ENCODE measurements at regions not wholly inside any gene's neighbourhood (a gene's known extent, or its start where the extent isn't known, plus 50 kb on each side); places are given as distances from the start of the nearest gene placed in this dataset.

DNA sequence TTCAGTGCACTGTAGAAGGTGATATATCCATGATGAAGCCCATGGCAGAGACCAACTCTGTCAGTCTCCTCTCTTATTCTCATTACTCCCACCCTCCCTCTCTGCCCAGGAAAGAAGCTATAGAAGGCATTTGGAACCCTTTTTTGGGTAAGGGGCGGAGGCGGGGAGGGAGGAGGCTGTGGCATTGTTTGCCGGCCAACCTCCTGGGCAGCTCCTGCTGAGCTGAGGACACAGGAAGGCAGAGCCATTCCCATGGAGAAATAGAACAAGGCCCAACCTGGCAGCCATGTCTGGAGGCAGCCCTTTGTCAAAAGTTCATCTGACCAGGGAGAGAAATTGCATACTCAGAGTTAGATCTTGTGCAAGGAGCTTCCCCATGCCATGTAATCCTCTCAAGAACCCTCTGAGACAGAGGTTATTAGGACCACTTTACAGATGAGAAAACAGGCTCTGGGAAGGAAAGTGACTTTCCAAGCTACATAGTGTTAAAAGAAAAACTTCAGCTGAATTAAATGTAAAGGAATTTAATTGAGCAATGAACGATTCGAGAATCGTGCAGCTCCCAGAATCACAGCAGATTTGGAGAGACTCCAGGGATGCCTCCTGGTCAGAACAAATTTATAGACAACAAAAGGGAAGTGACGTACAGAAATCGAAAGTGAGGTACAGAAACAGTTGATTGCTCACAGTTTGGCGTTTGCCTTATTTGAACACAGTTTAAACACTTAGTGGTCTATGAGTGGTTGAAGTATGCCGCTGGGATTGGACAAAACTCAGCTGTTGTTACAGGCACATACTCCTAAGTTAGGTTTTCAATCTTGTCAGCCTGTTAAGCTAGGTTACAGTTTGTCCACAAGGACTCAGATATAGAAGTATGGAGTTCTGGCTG, 158.6 kb downstream of the MELK start:
- no peak for DNase-seq (ENCODE audit: low spot score)
- no peaks in the 10 kb centered on the region for H3K36me3 ChIP-seq
- no peak overlapping the region for H3K4me3 ChIP-seq
- H4K20me1 ChIP-seq (ENCODE audit: low read depth): no peaks in the 10 kb centered on the region
- H3K4me1 ChIP-seq: peaks cover 4% of the 10 kb centered on the region
- no peaks in the 10 kb centered on the region for H3K27me3 ChIP-seq
- H3K27ac Mint-ChIP-seq: no peak overlapping the region
- H3F3A ChIP-seq (ENCODE audit: low read depth): no peaks in the 10 kb centered on the region
- H3K79me2 ChIP-seq (ENCODE audit: low read depth): no peaks in the 10 kb centered on the region
- H3K27ac ChIP-seq: no peak overlapping the region
- H3K4me1 Mint-ChIP-seq: peaks cover 3% of the 10 kb centered on the region
- H3K4me2 ChIP-seq: no peak overlapping the region
- H3K27me3 Mint-ChIP-seq (ENCODE audit: insufficient read depth, low read depth): peaks cover 7% of the 10 kb centered on the region
- H3K9me3 ChIP-seq (ENCODE audit: low read depth): no peaks in the 10 kb centered on the region
- no peak overlapping the region for H3K9ac ChIP-seq
- H2AFZ ChIP-seq (replicated peaks): peak overlapping the region; percentile 63
- no peaks in the 10 kb centered on the region for H3K9me3 Mint-ChIP-seq
- TF ChIP-seq EZH2 (IDR thresholded peaks at IDR 0.05) (no peak), EZH2phosphoT487 (IDR thresholded peaks at IDR 0.05) (no peak)
- TF ChIP-seq, protein P1, sequence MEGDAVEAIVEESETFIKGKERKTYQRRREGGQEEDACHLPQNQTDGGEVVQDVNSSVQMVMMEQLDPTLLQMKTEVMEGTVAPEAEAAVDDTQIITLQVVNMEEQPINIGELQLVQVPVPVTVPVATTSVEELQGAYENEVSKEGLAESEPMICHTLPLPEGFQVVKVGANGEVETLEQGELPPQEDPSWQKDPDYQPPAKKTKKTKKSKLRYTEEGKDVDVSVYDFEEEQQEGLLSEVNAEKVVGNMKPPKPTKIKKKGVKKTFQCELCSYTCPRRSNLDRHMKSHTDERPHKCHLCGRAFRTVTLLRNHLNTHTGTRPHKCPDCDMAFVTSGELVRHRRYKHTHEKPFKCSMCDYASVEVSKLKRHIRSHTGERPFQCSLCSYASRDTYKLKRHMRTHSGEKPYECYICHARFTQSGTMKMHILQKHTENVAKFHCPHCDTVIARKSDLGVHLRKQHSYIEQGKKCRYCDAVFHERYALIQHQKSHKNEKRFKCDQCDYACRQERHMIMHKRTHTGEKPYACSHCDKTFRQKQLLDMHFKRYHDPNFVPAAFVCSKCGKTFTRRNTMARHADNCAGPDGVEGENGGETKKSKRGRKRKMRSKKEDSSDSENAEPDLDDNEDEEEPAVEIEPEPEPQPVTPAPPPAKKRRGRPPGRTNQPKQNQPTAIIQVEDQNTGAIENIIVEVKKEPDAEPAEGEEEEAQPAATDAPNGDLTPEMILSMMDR (IDR thresholded peaks at IDR 0.05): no peak
- H3K36me3 Mint-ChIP-seq: no peaks in the 10 kb centered on the region
- no peak overlapping the region for H3K4me3 Mint-ChIP-seq

DNA sequence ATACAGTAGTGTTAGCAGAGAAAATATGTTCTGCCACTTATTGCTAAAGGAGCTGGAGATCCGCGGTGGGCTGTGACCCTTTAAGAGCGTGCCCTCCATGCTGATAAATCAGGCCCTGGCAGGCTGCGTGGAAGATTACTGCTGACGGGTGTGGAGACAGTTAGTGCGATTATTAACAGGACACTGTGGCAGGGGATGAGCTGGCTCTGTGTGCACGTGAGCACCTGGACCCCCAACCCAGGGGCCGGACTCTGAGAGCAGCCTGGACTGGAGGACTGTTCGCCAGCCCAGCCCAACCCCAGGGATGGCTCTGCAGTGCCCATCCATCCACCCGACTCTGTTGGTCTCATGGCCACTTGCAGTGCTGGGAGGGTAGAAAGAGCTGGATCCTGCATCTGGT, 162.0 kb downstream of the MELK start:
- Histone ChIP-seq H4K20me1 (ENCODE audit: low read depth) (no peaks in the 10 kb centered on the region), H3K4me2 (no peak overlapping the region), H3K9ac (no peak overlapping the region), H3K9me3 (ENCODE audit: low read depth) (no peaks in the 10 kb centered on the region), H2AFZ (replicated peaks) (no peak overlapping the region), H3K36me3 (no peaks in the 10 kb centered on the region), H3K4me1 (no peaks in the 10 kb centered on the region), H3F3A (ENCODE audit: low read depth) (no peaks in the 10 kb centered on the region), H3K4me3 (no peak overlapping the region), H3K27ac (no peak overlapping the region), H3K79me2 (ENCODE audit: low read depth) (no peaks in the 10 kb centered on the region), H3K27me3 (peaks cover 7% of the 10 kb centered on the region)
- TF ChIP-seq EZH2 (IDR thresholded peaks at IDR 0.05) (no peak), EZH2phosphoT487 (IDR thresholded peaks at IDR 0.05) (no peak)
- TF ChIP-seq, protein P1 (IDR thresholded peaks at IDR 0.05): no peak
- Mint-ChIP-seq H3K4me1 (no peaks in the 10 kb centered on the region), H3K36me3 (no peaks in the 10 kb centered on the region), H3K27ac (no peak overlapping the region), H3K4me3 (no peak overlapping the region), H3K27me3 (ENCODE audit: insufficient read depth, low read depth) (peaks cover 4% of the 10 kb centered on the region), H3K9me3 (no peaks in the 10 kb centered on the region)
- DNase-seq (ENCODE audit: low spot score): no peak

DNA sequence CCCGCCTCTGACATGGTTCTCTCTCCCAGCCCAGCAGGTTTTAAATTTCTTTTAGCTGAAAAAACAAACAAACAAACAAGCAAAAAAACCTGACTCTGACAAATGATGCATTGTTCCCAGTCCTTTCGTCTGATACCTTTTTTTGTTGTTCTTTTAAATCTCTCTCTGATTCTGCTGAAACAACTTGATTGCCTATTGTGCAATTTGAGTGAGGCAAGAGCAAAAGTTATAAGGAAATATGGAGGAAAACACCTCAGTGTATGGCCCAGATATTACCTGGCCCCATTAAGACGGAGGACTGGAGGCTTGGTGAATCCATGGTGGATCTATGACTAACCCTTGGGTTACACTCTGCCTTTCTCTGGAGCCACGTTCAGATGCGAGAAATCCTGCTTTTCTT, 164.0 kb downstream of the MELK start:
- H3K36me3 Mint-ChIP-seq: no peaks in the 10 kb centered on the region
- Histone ChIP-seq H3K9me3 (ENCODE audit: low read depth) (no peaks in the 10 kb centered on the region), H3K4me3 (no peak overlapping the region), H4K20me1 (ENCODE audit: low read depth) (no peaks in the 10 kb centered on the region), H3K4me1 (no peaks in the 10 kb centered on the region), H3F3A (ENCODE audit: low read depth) (no peaks in the 10 kb centered on the region), H3K4me2 (no peak overlapping the region), H3K36me3 (no peaks in the 10 kb centered on the region), H3K27ac (no peak overlapping the region), H3K79me2 (ENCODE audit: low read depth) (no peaks in the 10 kb centered on the region), H2AFZ (replicated peaks) (no peak overlapping the region), H3K27me3 (peaks cover 7% of the 10 kb centered on the region), H3K9ac (no peak overlapping the region)
- DNase-seq (ENCODE audit: low spot score): no peak
- H3K9me3 Mint-ChIP-seq: no peaks in the 10 kb centered on the region
- TF ChIP-seq, protein P1 (IDR thresholded peaks at IDR 0.05): no peak
- TF ChIP-seq EZH2phosphoT487 (IDR thresholded peaks at IDR 0.05): no peak
- no peak for TF ChIP-seq EZH2 (IDR thresholded peaks at IDR 0.05)
- H3K27me3 Mint-ChIP-seq (ENCODE audit: insufficient read depth, low read depth): peaks cover 11% of the 10 kb centered on the region
- no peaks in the 10 kb centered on the region for H3K4me1 Mint-ChIP-seq
- no peak overlapping the region for H3K27ac Mint-ChIP-seq
- H3K4me3 Mint-ChIP-seq: no peak overlapping the region

All from neural progenitor cell (in vitro differentiated cells).